ENCODE measurements at regions not wholly inside any gene's neighbourhood (a gene's known extent, or its start where the extent isn't known, plus 50 kb on each side); places are given as distances from the start of the nearest gene placed in this dataset.

DNA sequence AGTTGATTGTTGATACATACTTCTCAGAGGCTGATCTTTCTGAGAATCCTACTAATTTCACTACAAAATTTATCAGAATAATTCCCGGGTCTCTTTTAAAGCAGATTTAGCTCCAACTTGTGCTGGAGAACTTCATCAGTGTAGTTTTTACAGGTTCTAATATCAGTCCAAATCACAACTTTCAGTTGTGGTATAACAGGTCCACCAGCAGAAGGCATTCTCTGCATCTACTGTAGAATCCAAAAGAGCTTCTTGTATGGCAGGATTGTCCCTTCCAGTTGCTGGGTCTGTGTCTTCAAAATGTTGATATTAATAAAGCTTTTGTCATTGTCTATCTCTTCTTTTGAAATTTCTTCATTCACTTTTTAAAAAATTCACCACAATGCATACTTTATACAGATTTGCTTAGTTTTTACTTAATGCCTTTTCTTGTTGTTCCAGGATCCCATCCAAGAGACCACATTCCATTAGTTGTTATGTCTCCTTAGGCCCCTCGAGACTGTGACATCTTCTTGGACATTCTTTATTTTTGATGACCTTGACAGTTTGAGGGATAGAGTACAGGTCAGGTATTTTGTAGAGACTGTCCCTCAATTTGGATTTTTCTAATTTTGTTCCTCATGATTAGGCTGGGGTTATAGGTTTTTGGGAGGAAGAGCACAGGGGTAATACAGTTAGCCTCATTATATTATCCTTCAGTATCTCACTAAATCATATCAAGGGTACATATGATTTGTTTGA, 490.5 kb upstream of the MEX3C start:
- Mint-ChIP-seq H3K36me3 (ENCODE audit: low read depth, unreplicated experiment) (no peaks in the 10 kb centered on the region), H3K4me3 (ENCODE audit: unreplicated experiment) (no peak overlapping the region), H3K4me1 (ENCODE audit: unreplicated experiment) (no peaks in the 10 kb centered on the region), H3K27ac (ENCODE audit: unreplicated experiment) (no peak overlapping the region), H3K27me3 (ENCODE audit: unreplicated experiment) (no peaks in the 10 kb centered on the region), H3K9me3 (ENCODE audit: unreplicated experiment) (no peaks in the 10 kb centered on the region)
- DNase-seq (ENCODE audit: low spot score): no peak
- no peak for TF ChIP-seq CTCF (IDR thresholded peaks at IDR 0.05; ENCODE audit: unreplicated experiment)

DNA sequence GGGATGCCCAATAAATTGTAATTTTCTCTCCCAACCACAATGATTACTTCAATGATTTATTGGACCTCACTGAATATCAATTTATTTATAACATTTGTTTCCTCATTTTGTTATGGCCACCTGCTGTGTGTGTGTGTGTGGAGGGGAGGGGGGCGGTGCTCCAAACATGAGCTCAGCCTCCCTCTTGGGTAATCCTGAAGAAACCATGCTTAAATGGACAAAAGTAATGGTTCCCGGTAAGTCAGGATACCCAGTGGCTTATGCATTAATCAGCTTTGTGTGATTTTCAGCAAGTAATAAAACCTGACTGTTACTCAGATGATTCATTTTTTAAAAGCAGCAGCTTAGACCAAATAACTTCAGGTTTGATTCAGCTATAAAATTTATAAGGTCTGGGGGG, 495.1 kb upstream of the MEX3C start:
- no peak for DNase-seq (ENCODE audit: low spot score)
- Mint-ChIP-seq H3K27me3 (ENCODE audit: unreplicated experiment) (peaks cover 2% of the 10 kb centered on the region), H3K4me1 (ENCODE audit: unreplicated experiment) (no peaks in the 10 kb centered on the region), H3K36me3 (ENCODE audit: low read depth, unreplicated experiment) (no peaks in the 10 kb centered on the region), H3K9me3 (ENCODE audit: unreplicated experiment) (no peaks in the 10 kb centered on the region), H3K27ac (ENCODE audit: unreplicated experiment) (no peak overlapping the region), H3K4me3 (ENCODE audit: unreplicated experiment) (no peak overlapping the region)
- TF ChIP-seq CTCF (IDR thresholded peaks at IDR 0.05; ENCODE audit: unreplicated experiment): no peak

- Mint-ChIP-seq H3K4me1 (ENCODE audit: unreplicated experiment) (peaks cover 9% of the 10 kb centered on the region), H3K4me3 (ENCODE audit: unreplicated experiment) (no peak overlapping the region), H3K36me3 (ENCODE audit: low read depth, unreplicated experiment) (peaks cover 21% of the 10 kb centered on the region), H3K9me3 (ENCODE audit: unreplicated experiment) (peaks cover 21% of the 10 kb centered on the region), H3K27ac (ENCODE audit: unreplicated experiment) (no peak overlapping the region), H3K27me3 (ENCODE audit: unreplicated experiment) (peaks cover 11% of the 10 kb centered on the region)
- no peak for DNase-seq (ENCODE audit: low spot score)
- no peak for TF ChIP-seq CTCF (IDR thresholded peaks at IDR 0.05; ENCODE audit: unreplicated experiment)
Observed at GRCh38 chr18:51711298-51711889, 513.9 kb upstream of the MEX3C start.

GRCh38 chr18:51712821-51713220, 515.3 kb upstream of the MEX3C start:
- no peak for TF ChIP-seq CTCF (IDR thresholded peaks at IDR 0.05; ENCODE audit: unreplicated experiment)
- no peak for DNase-seq (ENCODE audit: low spot score)
- Mint-ChIP-seq H3K27ac (ENCODE audit: unreplicated experiment) (no peak overlapping the region), H3K4me3 (ENCODE audit: unreplicated experiment) (no peak overlapping the region), H3K27me3 (ENCODE audit: unreplicated experiment) (peaks cover 9% of the 10 kb centered on the region), H3K9me3 (ENCODE audit: unreplicated experiment) (peaks cover 9% of the 10 kb centered on the region), H3K36me3 (ENCODE audit: low read depth, unreplicated experiment) (peaks cover 10% of the 10 kb centered on the region), H3K4me1 (ENCODE audit: unreplicated experiment) (peaks cover 9% of the 10 kb centered on the region)

- Mint-ChIP-seq H3K4me1 (ENCODE audit: unreplicated experiment) (no peaks in the 10 kb centered on the region), H3K9me3 (ENCODE audit: unreplicated experiment) (no peaks in the 10 kb centered on the region), H3K4me3 (ENCODE audit: unreplicated experiment) (no peak overlapping the region), H3K36me3 (ENCODE audit: low read depth, unreplicated experiment) (no peaks in the 10 kb centered on the region), H3K27ac (ENCODE audit: unreplicated experiment) (no peak overlapping the region), H3K27me3 (ENCODE audit: unreplicated experiment) (no peaks in the 10 kb centered on the region)
- no peak for TF ChIP-seq CTCF (IDR thresholded peaks at IDR 0.05; ENCODE audit: unreplicated experiment)
- no peak for DNase-seq (ENCODE audit: low spot score)
Observed at GRCh38 chr18:51716277-51716676, 518.8 kb upstream of the MEX3C start.

All from endothelial cell (in vitro differentiated cells).